ENCODE measurements at regions not wholly inside any gene's neighbourhood (a gene's known extent, or its start where the extent isn't known, plus 50 kb on each side); places are given as distances from the start of the nearest gene placed in this dataset.

DNA sequence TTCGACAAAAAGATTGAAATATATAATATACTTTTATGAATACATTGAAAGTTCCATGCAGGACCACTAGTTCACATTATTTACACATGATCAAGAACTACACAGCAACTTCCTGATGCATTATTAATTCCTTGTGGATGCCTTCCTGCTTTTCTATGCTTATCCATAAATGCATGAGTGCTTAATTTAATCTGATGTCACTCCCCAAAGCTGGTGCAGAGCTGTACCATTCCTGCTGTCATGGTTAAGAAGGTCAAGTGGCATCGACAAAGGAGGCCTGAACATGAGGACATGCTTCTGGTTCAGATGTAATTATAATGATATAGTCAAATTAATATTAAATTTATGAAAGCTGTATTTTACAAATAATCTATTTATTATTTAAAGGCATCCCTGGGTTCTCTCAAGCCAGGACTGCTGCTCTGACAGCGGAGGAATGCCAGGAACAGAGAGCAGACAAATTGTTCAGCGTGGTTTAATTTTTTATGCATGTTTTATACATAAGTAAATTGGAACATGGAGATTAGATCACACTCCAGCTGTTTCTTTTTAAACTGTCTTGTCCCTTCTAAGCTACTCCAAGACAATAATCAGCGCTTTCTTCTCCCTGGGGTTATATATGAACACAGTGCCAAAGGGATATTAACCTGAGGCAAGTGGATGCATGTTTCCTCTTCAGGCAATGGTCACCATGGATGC is 307.3 kb upstream of the CNTNAP5 start:
- POLR2A ChIA-PET, result no interaction called here
- no peaks in the 10 kb centered on the region; the same call in 1 of the 2 replicates for H3K27me3 Mint-ChIP-seq (ENCODE audit: low read depth)
- CTCF ChIA-PET, result no interaction called here
- no peaks in the 10 kb centered on the region for H3K4me1 Mint-ChIP-seq
- peaks cover 18% of the 10 kb centered on the region for H3K9me3 Mint-ChIP-seq
- H3K36me3 Mint-ChIP-seq, result peaks cover 3% of the 10 kb centered on the region; the same call in 1 of the 2 replicates
- ATAC-seq, result no peak
- no peak overlapping the region for H3K27ac Mint-ChIP-seq
- H3K4me3 Mint-ChIP-seq, result no peak overlapping the region
- no peak for DNase-seq (ENCODE audit: low spot score)
- TF ChIP-seq, protein P1, sequence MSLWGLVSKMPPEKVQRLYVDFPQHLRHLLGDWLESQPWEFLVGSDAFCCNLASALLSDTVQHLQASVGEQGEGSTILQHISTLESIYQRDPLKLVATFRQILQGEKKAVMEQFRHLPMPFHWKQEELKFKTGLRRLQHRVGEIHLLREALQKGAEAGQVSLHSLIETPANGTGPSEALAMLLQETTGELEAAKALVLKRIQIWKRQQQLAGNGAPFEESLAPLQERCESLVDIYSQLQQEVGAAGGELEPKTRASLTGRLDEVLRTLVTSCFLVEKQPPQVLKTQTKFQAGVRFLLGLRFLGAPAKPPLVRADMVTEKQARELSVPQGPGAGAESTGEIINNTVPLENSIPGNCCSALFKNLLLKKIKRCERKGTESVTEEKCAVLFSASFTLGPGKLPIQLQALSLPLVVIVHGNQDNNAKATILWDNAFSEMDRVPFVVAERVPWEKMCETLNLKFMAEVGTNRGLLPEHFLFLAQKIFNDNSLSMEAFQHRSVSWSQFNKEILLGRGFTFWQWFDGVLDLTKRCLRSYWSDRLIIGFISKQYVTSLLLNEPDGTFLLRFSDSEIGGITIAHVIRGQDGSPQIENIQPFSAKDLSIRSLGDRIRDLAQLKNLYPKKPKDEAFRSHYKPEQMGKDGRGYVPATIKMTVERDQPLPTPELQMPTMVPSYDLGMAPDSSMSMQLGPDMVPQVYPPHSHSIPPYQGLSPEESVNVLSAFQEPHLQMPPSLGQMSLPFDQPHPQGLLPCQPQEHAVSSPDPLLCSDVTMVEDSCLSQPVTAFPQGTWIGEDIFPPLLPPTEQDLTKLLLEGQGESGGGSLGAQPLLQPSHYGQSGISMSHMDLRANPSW (CRISPR knock-in tag; conservative IDR thresholded peaks at IDR 0.05; ENCODE audit: low read depth), result no peak
- TF ChIP-seq, protein P2, sequence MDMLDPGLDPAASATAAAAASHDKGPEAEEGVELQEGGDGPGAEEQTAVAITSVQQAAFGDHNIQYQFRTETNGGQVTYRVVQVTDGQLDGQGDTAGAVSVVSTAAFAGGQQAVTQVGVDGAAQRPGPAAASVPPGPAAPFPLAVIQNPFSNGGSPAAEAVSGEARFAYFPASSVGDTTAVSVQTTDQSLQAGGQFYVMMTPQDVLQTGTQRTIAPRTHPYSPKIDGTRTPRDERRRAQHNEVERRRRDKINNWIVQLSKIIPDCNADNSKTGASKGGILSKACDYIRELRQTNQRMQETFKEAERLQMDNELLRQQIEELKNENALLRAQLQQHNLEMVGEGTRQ (CRISPR knock-in tag; IDR thresholded peaks at IDR 0.05), result no peak
- TF ChIP-seq ZNF532 (CRISPR knock-in tag; IDR thresholded peaks at IDR 0.05; ENCODE audit: borderline replicate concordance) (no peak), HMGA2 (CRISPR knock-in tag; IDR thresholded peaks at IDR 0.05) (0 out of 2 replicates have a peak, but pooled peaks have one; percentile 15), NR1H2 (CRISPR knock-in tag; IDR thresholded peaks at IDR 0.05) (no peak), ZSCAN18 (CRISPR knock-in tag; IDR thresholded peaks at IDR 0.05) (no peak)

DNA sequence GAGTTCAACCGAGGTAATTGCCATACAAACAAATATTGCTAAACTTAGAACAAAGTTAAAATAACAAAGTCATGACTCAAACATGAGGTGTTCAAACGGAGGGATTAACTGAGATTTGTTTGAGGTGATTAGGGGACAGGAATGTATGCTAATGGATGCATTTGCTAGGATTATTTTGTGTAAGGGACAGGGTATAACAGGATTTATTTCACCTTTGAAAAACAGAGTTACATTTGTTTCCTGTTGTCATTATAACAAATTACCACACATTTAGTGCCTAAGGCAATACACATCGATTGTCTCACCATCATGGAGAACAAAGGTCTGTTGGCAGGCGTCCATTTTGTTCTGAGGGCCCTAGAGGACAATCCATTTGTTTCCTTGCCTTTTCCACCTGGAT is 304.3 kb upstream of the CNTNAP5 start:
- H3K4me1 Mint-ChIP-seq, result no peaks in the 10 kb centered on the region
- ATAC-seq, result no peak
- CTCF ChIA-PET, result no interaction called here
- TF ChIP-seq NFYB (CRISPR knock-in tag; conservative IDR thresholded peaks at IDR 0.05; ENCODE audit: low read depth) (no peak), E2F1 (CRISPR knock-in tag; IDR thresholded peaks at IDR 0.05) (no peak), TEAD1 (CRISPR knock-in tag; IDR thresholded peaks at IDR 0.05) (no peak), FOXJ3 (CRISPR knock-in tag; IDR thresholded peaks at IDR 0.05; ENCODE audit: borderline replicate concordance) (no peak), ERG (CRISPR knock-in tag; IDR thresholded peaks at IDR 0.05) (no peak), SMAD3 (CRISPR knock-in tag; IDR thresholded peaks at IDR 0.05; ENCODE audit: borderline replicate concordance) (no peak), NR3C1 (CRISPR knock-in tag; conservative IDR thresholded peaks at IDR 0.05; ENCODE audit: low read depth) (no peak), FOXP1 (CRISPR knock-in tag; IDR thresholded peaks at IDR 0.05; ENCODE audit: borderline replicate concordance) (no peak), ZNF425 (CRISPR knock-in tag; conservative IDR thresholded peaks at IDR 0.05) (no peak), ETV6 (CRISPR knock-in tag; IDR thresholded peaks at IDR 0.05) (no peak), ZNF317 (CRISPR knock-in tag; IDR thresholded peaks at IDR 0.05; ENCODE audit: borderline replicate concordance, low read depth) (no peak)
- TF ChIP-seq, protein P3, sequence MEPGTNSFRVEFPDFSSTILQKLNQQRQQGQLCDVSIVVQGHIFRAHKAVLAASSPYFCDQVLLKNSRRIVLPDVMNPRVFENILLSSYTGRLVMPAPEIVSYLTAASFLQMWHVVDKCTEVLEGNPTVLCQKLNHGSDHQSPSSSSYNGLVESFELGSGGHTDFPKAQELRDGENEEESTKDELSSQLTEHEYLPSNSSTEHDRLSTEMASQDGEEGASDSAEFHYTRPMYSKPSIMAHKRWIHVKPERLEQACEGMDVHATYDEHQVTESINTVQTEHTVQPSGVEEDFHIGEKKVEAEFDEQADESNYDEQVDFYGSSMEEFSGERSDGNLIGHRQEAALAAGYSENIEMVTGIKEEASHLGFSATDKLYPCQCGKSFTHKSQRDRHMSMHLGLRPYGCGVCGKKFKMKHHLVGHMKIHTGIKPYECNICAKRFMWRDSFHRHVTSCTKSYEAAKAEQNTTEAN (CRISPR knock-in tag; IDR thresholded peaks at IDR 0.05), result no peak

More for the DNA sequence above, 304.3 kb upstream of the CNTNAP5 start:
- no peak for DNase-seq (ENCODE audit: low spot score)
- H3K36me3 Mint-ChIP-seq, result peaks cover 3% of the 10 kb centered on the region; the same call in 1 of the 2 replicates
- POLR2A ChIA-PET, result no interaction called here
- no peak overlapping the region for H3K4me3 Mint-ChIP-seq
- H3K27ac Mint-ChIP-seq, result no peak overlapping the region
- peaks cover 18% of the 10 kb centered on the region for H3K9me3 Mint-ChIP-seq
- H3K27me3 Mint-ChIP-seq (ENCODE audit: low read depth), result no peaks in the 10 kb centered on the region

All from WTC11 (cell line).